Psoas muscle (tissue), 7 donors: ENCODE measurements at regions not wholly inside any gene's neighbourhood (a gene's known extent, or its start where the extent isn't known, plus 50 kb on each side); places are given as distances from the start of the nearest gene placed in this dataset.

Experiments used
- ATAC-seq, 4 donors: fragments of 200-7000 bp; cut with Tn5 transposase; one replicate each; pipeline ENCODE4 v1.9.1; 2020; ENCODE audit warnings: moderate library complexity in 3 of 4, mild to moderate bottlenecking in 2 of 4
- DNase-seq, 2 donors: peaks; one replicate each; pipeline ENCODE4 v3.0.0-alpha.2; 2020
- H3K27ac ChIP-seq: fragments of 200-600 bp; one replicate; pipeline ENCODE4 v1.8.0; 2022
- H3K27me3 ChIP-seq, 3 donors: fragments of 200-600 bp in 1 of 3; one replicate each; pipeline versions ENCODE4 v1.6.1 to v1.8.0; 2013 to 2022; ENCODE audit warnings: low read length in 2 of 3, mild to moderate bottlenecking in 2 of 3, moderate library complexity in 1 of 3; ENCODE audit not compliant: insufficient read depth in 3 of 3
- H3K36me3 ChIP-seq, 2 donors: fragments of 200-600 bp in 1 of 2; one replicate each; pipeline versions ENCODE4 v1.6.1 to v1.8.0; 2013 to 2022; ENCODE audit warnings: low read depth in 1 of 2, mild to moderate bottlenecking in 1 of 2, moderate library complexity in 1 of 2; ENCODE audit not compliant: insufficient read depth in 1 of 2
- H3K4me1 ChIP-seq: fragments of 200-600 bp; one replicate; pipeline ENCODE4 v1.8.0; 2022
- H3K4me3 ChIP-seq: fragments of 200-600 bp; one replicate; pipeline ENCODE4 v1.8.0; 2022; ENCODE audit warnings: mild to moderate bottlenecking
- H3K9me3 ChIP-seq: fragments of 200-600 bp; one replicate; pipeline ENCODE4 v1.8.0; 2022
- WGBS, 3 donors: extraction: QIAGEN DNeasy Blood & Tissue Kit; methylation state at CpG; one replicate each; pipeline versions ENCODE4 v1.1.6 to v1.1.7; 2013; 5-methylcytosine and 5-hydroxymethylcytosine counted together
- intact Hi-C, 2 donors: fragments of 100-400 bp; cut with DNase I; formaldehyde crosslinking; loops; one replicate each; pipeline versions ENCODE4 v1.11.0 to v1.14.2; 2022
- TF ChIP-seq, protein P1 (sequence below): fragments of 200-600 bp; IDR thresholded peaks from one replicate; pipeline ENCODE4 v1.8.0; 2022; ENCODE audit warnings: antibody characterized with exemption
- donor health status: healthy with polysubstance abuse.
- donor health status: DM: no; HTN: no; CAD: no; lungs with moderate emphysema.
- donor health status: Bipolar disorder and iron deficiency.
- donor health status: healthy.
- donor health status: DM: yes; HTN: yes; CAD: no.
- donor health status: DM: no; HTN: no; CAD: no.
- donor health status: DM: yes; HTN: yes; CAD: no.

GRCh38 chr10:47245731-47246350, 54.2 kb upstream of the GDF10 start:
- ATAC-seq = no peak
- TF ChIP-seq, protein P1, sequence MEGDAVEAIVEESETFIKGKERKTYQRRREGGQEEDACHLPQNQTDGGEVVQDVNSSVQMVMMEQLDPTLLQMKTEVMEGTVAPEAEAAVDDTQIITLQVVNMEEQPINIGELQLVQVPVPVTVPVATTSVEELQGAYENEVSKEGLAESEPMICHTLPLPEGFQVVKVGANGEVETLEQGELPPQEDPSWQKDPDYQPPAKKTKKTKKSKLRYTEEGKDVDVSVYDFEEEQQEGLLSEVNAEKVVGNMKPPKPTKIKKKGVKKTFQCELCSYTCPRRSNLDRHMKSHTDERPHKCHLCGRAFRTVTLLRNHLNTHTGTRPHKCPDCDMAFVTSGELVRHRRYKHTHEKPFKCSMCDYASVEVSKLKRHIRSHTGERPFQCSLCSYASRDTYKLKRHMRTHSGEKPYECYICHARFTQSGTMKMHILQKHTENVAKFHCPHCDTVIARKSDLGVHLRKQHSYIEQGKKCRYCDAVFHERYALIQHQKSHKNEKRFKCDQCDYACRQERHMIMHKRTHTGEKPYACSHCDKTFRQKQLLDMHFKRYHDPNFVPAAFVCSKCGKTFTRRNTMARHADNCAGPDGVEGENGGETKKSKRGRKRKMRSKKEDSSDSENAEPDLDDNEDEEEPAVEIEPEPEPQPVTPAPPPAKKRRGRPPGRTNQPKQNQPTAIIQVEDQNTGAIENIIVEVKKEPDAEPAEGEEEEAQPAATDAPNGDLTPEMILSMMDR = no peak
- Histone ChIP-seq H3K27me3 (no peaks in the 10 kb centered on the region), H3K27ac (no peak overlapping the region), H3K36me3 (no peaks in the 10 kb centered on the region), H3K9me3 (no peaks in the 10 kb centered on the region), H3K4me1 (no peaks in the 10 kb centered on the region), H3K4me3 (no peak overlapping the region)
- DNase-seq = no peak
- intact Hi-C loops = no loop called here
- 89 to 93% (median 90%) methylated on average over 6 of the region's 6 CpGs for WGBS, 3 donors

- Histone ChIP-seq H3K4me3 (no peak overlapping the region), H3K36me3 (no peaks in the 10 kb centered on the region), H3K9me3 (no peaks in the 10 kb centered on the region), H3K27me3 (no peaks in the 10 kb centered on the region), H3K27ac (no peak overlapping the region), H3K4me1 (no peaks in the 10 kb centered on the region)
- TF ChIP-seq, protein P1 = no peak
- intact Hi-C loops = no loop called here
- no peak for DNase-seq
- ATAC-seq = no peak
- 79 to 90% (median 80%) methylated on average over 6 of the region's 6 CpGs for WGBS, 3 donors
These were observed 53.4 kb upstream of the GDF10 start for GRCh38 chr10:47246406-47247147.

- H3K36me3 ChIP-seq = no peaks in the 10 kb centered on the region
- ATAC-seq (no peak), DNase-seq (no peak)
- H3K27ac ChIP-seq = no peak overlapping the region
- H3K4me1 ChIP-seq = no peaks in the 10 kb centered on the region
- no peaks in the 10 kb centered on the region for H3K9me3 ChIP-seq
- H3K4me3 ChIP-seq = no peak overlapping the region
- TF ChIP-seq, protein P1 = no peak
- H3K27me3 ChIP-seq = no peaks in the 10 kb centered on the region
- intact Hi-C loops = no loop called here
- 89 to 92% (median 91%) methylated on average over 13 of the region's 13 CpGs for WGBS, 3 donors
These were observed 52.6 kb upstream of the GDF10 start for GRCh38 chr10:47247148-47248059.

- Histone ChIP-seq H3K9me3 (no peaks in the 10 kb centered on the region), H3K4me3 (no peak overlapping the region), H3K27me3 (no peaks in the 10 kb centered on the region), H3K36me3 (no peaks in the 10 kb centered on the region), H3K4me1 (no peaks in the 10 kb centered on the region), H3K27ac (no peak overlapping the region)
- WGBS, 3 donors = 86 to 89% (median 89%) methylated on average over 8 of the region's 8 CpGs
- intact Hi-C loops = no loop called here
- TF ChIP-seq, protein P1 = no peak
- DNase-seq = no peak
- no peak for ATAC-seq
These were observed 51.5 kb upstream of the GDF10 start for GRCh38 chr10:47248386-47249090.
